GM20000 (cell line): ENCODE measurements at regions not wholly inside any gene's neighbourhood (a gene's known extent, or its start where the extent isn't known, plus 50 kb on each side); places are given as distances from the start of the nearest gene placed in this dataset.

Source experiments
- DNase-seq: peaks from one replicate; pipeline ENCODE4 v3.0.0; 2012; ENCODE audit warnings: low spot score
- TF ChIP-seq, protein P1 (sequence below): IDR thresholded peaks from 2 replicates; pipeline ENCODE4 v1.5.1; 2012; ENCODE audit warnings: mild to moderate bottlenecking, control low read depth; ENCODE audit errors: extremely low read depth, missing control alignments

DNA sequence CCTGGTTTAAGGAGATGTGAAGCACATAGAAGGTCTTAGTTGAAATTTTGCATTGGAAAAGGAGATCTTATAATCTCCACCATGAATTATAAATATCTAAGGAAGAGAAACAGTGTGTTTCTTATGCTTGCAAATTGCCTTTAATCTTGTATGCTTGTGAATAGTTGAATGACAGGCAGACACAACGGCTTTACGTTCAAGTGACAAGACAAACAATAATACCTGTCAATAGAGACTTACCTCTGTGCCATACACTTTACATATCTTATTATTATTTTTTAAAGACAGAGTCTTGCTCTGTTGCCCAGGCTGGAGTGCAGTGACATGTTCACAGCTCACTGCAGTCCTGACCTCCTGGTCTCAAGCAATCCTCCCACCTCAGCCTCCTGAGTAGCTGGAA, 113.7 kb downstream of the QPCT start:
- DNase-seq = no peak
- TF ChIP-seq, protein P1, sequence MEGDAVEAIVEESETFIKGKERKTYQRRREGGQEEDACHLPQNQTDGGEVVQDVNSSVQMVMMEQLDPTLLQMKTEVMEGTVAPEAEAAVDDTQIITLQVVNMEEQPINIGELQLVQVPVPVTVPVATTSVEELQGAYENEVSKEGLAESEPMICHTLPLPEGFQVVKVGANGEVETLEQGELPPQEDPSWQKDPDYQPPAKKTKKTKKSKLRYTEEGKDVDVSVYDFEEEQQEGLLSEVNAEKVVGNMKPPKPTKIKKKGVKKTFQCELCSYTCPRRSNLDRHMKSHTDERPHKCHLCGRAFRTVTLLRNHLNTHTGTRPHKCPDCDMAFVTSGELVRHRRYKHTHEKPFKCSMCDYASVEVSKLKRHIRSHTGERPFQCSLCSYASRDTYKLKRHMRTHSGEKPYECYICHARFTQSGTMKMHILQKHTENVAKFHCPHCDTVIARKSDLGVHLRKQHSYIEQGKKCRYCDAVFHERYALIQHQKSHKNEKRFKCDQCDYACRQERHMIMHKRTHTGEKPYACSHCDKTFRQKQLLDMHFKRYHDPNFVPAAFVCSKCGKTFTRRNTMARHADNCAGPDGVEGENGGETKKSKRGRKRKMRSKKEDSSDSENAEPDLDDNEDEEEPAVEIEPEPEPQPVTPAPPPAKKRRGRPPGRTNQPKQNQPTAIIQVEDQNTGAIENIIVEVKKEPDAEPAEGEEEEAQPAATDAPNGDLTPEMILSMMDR = no peak

DNA sequence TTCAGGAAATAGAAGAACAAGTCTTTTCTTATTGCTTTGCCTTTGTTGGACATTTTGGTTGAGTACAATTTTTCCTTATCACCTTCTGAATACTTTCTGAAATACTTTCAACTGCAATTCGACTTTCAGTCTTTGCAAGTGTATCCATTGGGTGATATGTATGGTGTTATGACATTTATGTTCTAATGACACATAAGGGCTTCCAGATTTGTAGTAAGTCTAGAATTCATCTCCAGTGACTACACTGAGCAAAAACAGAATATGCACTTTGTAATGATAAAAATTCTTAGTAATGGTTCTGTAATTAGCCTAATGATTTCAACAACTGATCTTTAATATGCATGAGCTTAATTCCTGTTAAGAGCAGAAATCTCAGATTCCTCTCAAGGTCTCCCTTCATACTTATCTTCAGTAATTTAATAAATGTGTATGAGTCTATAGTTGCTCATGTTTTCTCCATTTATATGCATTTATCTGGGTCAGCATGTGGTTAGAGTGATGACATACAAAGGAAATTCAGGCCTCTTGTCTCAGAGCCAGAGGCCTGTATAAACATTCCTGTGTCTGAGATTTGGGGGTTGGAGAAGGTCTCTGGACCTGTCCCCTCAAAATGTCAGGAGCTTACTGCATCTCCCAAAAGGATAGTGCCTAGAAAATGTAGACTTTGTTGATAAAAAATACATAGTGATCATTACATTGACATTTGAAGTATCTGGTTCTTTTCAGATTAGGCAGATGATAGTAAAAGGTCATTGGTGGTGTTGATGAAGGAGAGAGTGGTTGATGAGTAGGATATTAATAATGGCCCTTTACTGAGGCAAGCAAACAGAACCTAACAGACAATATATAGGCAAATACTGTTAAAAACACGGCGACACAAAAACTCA, 114.9 kb downstream of the QPCT start:
- TF ChIP-seq, protein P1 = no peak
- DNase-seq = no peak

DNA sequence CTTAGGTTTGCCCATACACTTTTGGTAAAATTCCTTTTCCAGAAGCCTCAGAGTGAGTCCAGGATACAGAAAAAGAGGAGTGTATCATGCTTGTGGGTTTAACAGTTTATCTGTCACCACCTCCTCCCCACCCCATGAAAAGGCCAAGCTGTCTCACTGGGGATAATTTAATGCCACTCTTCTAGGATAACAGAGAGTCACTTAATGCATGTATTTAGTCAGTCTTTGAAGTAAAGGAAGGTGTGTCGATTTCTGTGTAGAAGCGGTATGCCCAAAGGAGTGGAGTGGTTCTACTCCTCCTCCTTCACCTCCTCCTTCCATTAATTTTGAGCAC, 116.4 kb downstream of the QPCT start:
- TF ChIP-seq, protein P1 = no peak
- DNase-seq = no peak

DNA sequence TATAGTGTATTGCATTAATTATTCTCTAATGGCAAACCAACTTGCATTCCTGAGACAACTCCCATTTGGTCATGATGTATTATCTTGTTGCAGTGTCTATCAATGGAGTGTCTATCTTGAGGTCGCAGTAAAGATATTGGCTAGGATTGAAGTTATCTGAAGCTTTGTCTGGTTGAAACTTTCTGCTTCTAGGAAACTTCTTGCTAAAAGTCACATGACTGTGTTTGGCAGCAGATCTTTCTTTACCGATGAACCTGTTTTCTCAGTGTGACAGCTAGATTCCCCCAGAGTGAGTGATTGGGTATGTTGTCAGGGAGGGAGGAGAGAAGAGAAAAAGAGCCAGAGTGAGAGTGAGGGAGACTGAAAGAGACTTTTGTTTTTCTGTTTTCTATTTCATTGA, 119.6 kb downstream of the QPCT start:
- TF ChIP-seq, protein P1 = no peak
- DNase-seq = no peak

DNA sequence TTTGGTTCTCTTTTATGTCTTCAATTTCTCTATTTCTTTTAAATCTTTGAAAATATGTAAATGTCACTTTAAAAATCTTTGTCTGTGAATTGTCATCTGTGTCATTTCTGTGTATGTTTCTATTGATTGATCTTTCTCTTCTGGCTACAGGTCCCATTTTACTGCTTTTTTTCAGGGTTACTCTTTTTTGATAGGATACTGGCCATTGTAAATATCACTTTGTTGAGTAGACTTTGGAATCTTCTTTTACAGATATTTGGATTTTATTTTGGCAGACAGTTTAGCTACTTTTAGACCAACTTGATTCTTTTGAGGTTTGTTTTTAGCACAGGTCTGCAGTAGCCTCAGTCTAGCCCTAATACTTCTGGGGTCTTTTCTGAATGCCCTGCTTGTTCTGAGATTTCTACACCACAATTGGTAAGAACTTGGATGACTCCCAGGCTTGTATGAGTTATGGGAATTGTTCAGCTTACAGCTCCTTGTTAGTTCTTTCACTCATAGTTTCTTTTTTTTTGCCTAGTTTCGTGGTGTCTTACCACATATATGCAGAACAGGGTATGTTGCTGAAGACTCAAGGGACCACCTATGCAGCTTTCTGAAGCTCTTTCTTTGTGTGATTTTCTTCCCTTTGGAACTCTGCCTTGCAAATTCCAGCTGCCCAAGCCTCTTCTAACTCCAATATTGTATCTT, 122.2 kb downstream of the QPCT start:
- TF ChIP-seq, protein P1 = no peak
- DNase-seq = no peak

DNA sequence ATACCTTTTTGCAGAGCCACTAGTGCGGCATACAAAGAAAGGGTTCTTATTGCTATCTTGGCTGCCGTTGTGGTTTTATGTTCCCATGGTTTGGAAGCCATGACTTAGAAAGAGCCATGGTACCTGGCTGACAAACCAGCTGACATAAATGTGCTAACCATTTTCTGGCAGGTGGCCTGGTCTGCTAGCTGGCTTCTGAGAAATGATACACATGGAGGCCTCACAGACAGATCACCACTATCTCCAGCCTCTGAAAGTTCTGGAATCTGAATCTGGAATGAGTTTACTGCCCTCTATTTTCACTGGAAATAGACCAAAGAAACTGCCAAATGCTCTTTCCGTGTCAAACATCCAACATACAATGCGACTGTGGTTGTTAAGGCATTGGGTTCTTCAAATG, 123.7 kb downstream of the QPCT start:
- TF ChIP-seq, protein P1 = no peak
- no peak for DNase-seq

DNA sequence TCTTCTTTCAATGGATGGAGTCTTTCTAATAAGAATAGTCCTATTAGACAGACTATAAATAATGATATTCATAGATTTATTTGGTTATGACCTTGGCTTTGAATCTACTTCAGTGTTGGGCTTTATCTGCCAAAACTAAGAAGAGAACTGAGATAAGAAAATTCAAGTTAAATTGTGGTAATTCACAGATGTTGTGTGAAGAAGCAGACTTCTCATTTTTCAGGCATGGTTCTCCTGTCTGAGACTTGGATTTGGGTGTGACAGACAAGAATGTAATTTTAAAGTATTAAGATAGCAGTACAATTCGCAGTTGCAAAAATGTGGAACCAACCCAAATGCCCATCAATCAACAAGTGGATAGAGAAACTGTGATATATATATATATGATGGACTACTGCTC, 124.7 kb downstream of the QPCT start:
- no peak for DNase-seq
- TF ChIP-seq, protein P1 = no peak
